ENCODE measurements at regions not wholly inside any gene's neighbourhood (a gene's known extent, or its start where the extent isn't known, plus 50 kb on each side); places are given as distances from the start of the nearest gene placed in this dataset.

DNA sequence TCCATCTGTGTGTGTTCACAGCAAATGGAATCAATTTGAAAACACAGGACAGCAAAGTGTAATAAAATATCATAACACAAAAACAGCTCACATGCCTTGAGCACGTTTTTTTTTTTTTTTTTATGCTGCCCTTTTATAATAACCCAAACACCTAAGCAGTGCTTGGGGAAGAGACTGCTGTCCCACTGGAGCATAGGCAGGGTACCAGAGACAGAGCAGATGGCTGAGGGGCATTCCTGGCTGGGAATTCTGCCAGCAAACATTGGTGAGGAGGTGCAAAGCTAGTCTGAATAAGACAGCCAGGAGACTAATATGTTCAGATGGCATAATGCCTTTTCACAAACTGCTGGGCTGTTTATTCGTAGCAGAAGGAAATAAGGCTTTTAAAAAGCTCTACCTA, 58.1 kb upstream of the SV2C start:
- TF ChIP-seq EZH2 (IDR thresholded peaks at IDR 0.05; ENCODE audit: borderline replicate concordance, low read depth, low read length, poor library complexity, severe bottlenecking) = no peak
- TF ChIP-seq, protein P1, sequence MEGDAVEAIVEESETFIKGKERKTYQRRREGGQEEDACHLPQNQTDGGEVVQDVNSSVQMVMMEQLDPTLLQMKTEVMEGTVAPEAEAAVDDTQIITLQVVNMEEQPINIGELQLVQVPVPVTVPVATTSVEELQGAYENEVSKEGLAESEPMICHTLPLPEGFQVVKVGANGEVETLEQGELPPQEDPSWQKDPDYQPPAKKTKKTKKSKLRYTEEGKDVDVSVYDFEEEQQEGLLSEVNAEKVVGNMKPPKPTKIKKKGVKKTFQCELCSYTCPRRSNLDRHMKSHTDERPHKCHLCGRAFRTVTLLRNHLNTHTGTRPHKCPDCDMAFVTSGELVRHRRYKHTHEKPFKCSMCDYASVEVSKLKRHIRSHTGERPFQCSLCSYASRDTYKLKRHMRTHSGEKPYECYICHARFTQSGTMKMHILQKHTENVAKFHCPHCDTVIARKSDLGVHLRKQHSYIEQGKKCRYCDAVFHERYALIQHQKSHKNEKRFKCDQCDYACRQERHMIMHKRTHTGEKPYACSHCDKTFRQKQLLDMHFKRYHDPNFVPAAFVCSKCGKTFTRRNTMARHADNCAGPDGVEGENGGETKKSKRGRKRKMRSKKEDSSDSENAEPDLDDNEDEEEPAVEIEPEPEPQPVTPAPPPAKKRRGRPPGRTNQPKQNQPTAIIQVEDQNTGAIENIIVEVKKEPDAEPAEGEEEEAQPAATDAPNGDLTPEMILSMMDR (conservative IDR thresholded peaks at IDR 0.05; ENCODE audit: low read depth, low read length) = no peak
- CTCF ChIA-PET = interaction anchor here (0.7 kb wide), 1 partner anchor 923 kb away, joined by 6 read pairs; no protein-coding TSS in a partner anchor
- H3K9me3 ChIP-seq (ENCODE audit: low read depth, low read length, poor library complexity, severe bottlenecking) = no peaks in the 10 kb centered on the region
- no peak overlapping the region for H3K27ac ChIP-seq (ENCODE audit: low read depth, low read length, poor library complexity, severe bottlenecking)
- H3K27me3 ChIP-seq (replicated peaks; ENCODE audit: insufficient read depth, low read depth, low read length, poor library complexity) = peaks cover 27% of the 10 kb centered on the region
- DNase-seq (ENCODE audit: low spot score) = no peak
- H3K4me3 ChIP-seq (ENCODE audit: low read depth, low read length, poor library complexity, severe bottlenecking) = no peak overlapping the region
- BruUV-seq (replicated peaks) = no TSS peak
- intact Hi-C loops (cut with micrococcal nuclease; ENCODE audit: unreplicated experiment) = no loop called here
- H3K4me1 ChIP-seq (ENCODE audit: insufficient read depth, low read length, poor library complexity, severe bottlenecking) = no peaks in the 10 kb centered on the region
- no peaks in the 10 kb centered on the region for H3K36me3 ChIP-seq (ENCODE audit: insufficient read depth, low read length, poor library complexity, severe bottlenecking)
- POLR2A ChIA-PET (ENCODE audit: low non-redundant PET) = no interaction called here

DNA sequence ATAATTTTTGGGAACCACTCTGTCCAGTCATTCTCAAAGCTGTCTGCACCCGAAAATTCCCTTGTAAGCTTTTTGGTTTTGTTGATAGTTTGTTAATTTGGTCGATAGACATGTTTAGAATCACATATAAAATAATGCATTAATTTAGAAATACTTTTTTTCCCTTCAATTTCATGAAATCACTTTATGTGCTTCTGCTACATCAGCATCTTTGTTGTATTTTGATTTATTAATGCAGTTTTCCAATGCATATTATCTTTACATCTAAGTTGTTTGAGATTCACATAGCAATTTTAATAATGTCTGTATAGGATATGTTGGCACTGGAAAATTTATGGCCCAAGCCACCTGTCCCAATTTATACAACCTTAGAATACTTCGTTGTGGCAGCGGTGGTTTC, 60.6 kb upstream of the SV2C start:
- Histone ChIP-seq H3K27ac (ENCODE audit: low read depth, low read length, poor library complexity, severe bottlenecking) (no peak overlapping the region), H3K9me3 (ENCODE audit: low read depth, low read length, poor library complexity, severe bottlenecking) (no peaks in the 10 kb centered on the region), H3K36me3 (ENCODE audit: insufficient read depth, low read length, poor library complexity, severe bottlenecking) (no peaks in the 10 kb centered on the region), H3K4me1 (ENCODE audit: insufficient read depth, low read length, poor library complexity, severe bottlenecking) (no peaks in the 10 kb centered on the region), H3K27me3 (replicated peaks; ENCODE audit: insufficient read depth, low read depth, low read length, poor library complexity) (peaks cover 35% of the 10 kb centered on the region), H3K4me3 (ENCODE audit: low read depth, low read length, poor library complexity, severe bottlenecking) (no peak overlapping the region)
- DNase-seq (ENCODE audit: low spot score) = no peak
- intact Hi-C loops (cut with micrococcal nuclease; ENCODE audit: unreplicated experiment) = no loop called here
- BruUV-seq (replicated peaks) = no TSS peak
- ChIA-PET POLR2A (ENCODE audit: low non-redundant PET) (no interaction called here), CTCF (no interaction called here)
- no peak for TF ChIP-seq EZH2 (IDR thresholded peaks at IDR 0.05; ENCODE audit: borderline replicate concordance, low read depth, low read length, poor library complexity, severe bottlenecking)
- TF ChIP-seq, protein P1 (conservative IDR thresholded peaks at IDR 0.05; ENCODE audit: low read depth, low read length) = no peak

DNA sequence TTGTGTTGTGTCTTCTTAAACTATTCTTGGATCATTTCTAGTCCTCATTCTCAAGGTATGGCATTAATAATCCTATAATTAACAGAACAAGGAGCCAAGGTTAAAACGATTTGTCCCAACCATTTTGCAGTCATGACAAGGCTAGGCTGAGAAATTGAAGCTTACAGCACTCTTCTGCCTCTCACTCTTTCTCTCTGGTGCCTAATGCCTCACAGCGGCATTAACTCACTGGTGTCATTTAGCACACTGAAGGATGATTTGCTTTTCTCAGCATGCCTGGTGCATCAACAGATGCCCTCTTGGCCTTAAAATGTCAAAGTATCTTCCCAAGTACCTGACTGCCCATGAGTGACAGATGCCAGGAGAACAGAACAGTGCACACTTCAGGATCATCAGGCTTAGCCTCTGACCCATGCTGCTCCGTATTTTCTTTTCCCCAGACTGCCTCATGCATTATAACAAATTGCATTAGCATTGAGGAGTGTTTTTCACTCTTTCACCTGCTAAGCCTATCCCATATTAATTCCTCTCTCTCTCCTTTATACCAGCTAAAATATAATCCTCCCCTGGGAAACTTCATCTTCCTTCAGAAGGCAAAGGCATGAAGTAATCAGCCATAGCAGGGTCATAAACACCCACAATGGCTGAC, 61.1 kb upstream of the SV2C start:
- no peak overlapping the region for H3K27ac ChIP-seq (ENCODE audit: low read depth, low read length, poor library complexity, severe bottlenecking)
- ChIA-PET CTCF (no interaction called here), POLR2A (ENCODE audit: low non-redundant PET) (no interaction called here)
- H3K36me3 ChIP-seq (ENCODE audit: insufficient read depth, low read length, poor library complexity, severe bottlenecking) = no peaks in the 10 kb centered on the region
- no peak for TF ChIP-seq EZH2 (IDR thresholded peaks at IDR 0.05; ENCODE audit: borderline replicate concordance, low read depth, low read length, poor library complexity, severe bottlenecking)
- TF ChIP-seq, protein P1 (conservative IDR thresholded peaks at IDR 0.05; ENCODE audit: low read depth, low read length) = no peak
- no peak overlapping the region for H3K4me3 ChIP-seq (ENCODE audit: low read depth, low read length, poor library complexity, severe bottlenecking)
- intact Hi-C loops (cut with micrococcal nuclease; ENCODE audit: unreplicated experiment) = no loop called here
- DNase-seq (ENCODE audit: low spot score) = no peak
- H3K4me1 ChIP-seq (ENCODE audit: insufficient read depth, low read length, poor library complexity, severe bottlenecking) = no peaks in the 10 kb centered on the region
- no TSS peak for BruUV-seq (replicated peaks)
- peaks cover 32% of the 10 kb centered on the region for H3K27me3 ChIP-seq (replicated peaks; ENCODE audit: insufficient read depth, low read depth, low read length, poor library complexity)
- no peaks in the 10 kb centered on the region for H3K9me3 ChIP-seq (ENCODE audit: low read depth, low read length, poor library complexity, severe bottlenecking)
